AG08396 (cell line): ENCODE measurements at regions not wholly inside any gene's neighbourhood (a gene's known extent, or its start where the extent isn't known, plus 50 kb on each side); places are given as distances from the start of the nearest gene placed in this dataset.

Experiments used
- DNase-seq: peaks from one replicate; pipeline ENCODE4 v3.0.0; 2012; ENCODE audit warnings: low spot score, mixed read lengths

- no peak for DNase-seq
Measured at GRCh38 chr21:31409831-31410487, 65.9 kb upstream of the TIAM1 start.

- DNase-seq = no peak
Measured at GRCh38 chr21:31408301-31409088, 64.4 kb upstream of the TIAM1 start.

- DNase-seq = no peak
Measured at GRCh38 chr21:31406510-31406909, 62.4 kb upstream of the TIAM1 start.

- no peak for DNase-seq
Measured at GRCh38 chr21:31405604-31406003, 61.5 kb upstream of the TIAM1 start.

GRCh38 chr21:31403596-31404333 is 59.7 kb upstream of the TIAM1 start:
- no peak for DNase-seq

- DNase-seq = no peak
Measured at GRCh38 chr21:31399591-31399990, 55.5 kb upstream of the TIAM1 start.

GRCh38 chr21:31398574-31398973 is 54.5 kb upstream of the TIAM1 start:
- no peak for DNase-seq

GRCh38 chr21:31397939-31398338 is 53.9 kb upstream of the TIAM1 start:
- DNase-seq = no peak

GRCh38 chr21:31397515-31397926 is 53.5 kb upstream of the TIAM1 start:
- no peak for DNase-seq

GRCh38 chr21:31397030-31397429 is 53.0 kb upstream of the TIAM1 start:
- no peak for DNase-seq

- no peak for DNase-seq
Measured at GRCh38 chr21:31396399-31396798, 52.3 kb upstream of the TIAM1 start.

GRCh38 chr21:31395791-31396190 is 51.7 kb upstream of the TIAM1 start:
- no peak for DNase-seq

- no peak for DNase-seq
Measured at GRCh38 chr21:31395268-31395667, 51.2 kb upstream of the TIAM1 start.

- DNase-seq = no peak
Measured at GRCh38 chr21:31394309-31394708, 50.2 kb upstream of the TIAM1 start.
